Activated naive CD8-positive, alpha-beta T cell treated with anti-CD3 and anti-CD28 coated beads, Interleukin-2, amount 50 U/mL, for 16 hours (primary cell): ENCODE measurements at regions not wholly inside any gene's neighbourhood (a gene's known extent, or its start where the extent isn't known, plus 50 kb on each side); places are given as distances from the start of the nearest gene placed in this dataset.

Experiments used
- DNase-seq: peaks from one replicate; pipeline ENCODE4 v3.0.0-alpha.2; 2020; ENCODE audit warnings: low read depth, low spot score

- DNase-seq = no peak
These were observed 452.5 kb upstream of the SALL3 start for GRCh38 chr18:78526923-78527711.

GRCh38 chr18:78527984-78528383 lies 451.6 kb upstream of the SALL3 start:
- no peak for DNase-seq

- no peak for DNase-seq
These were observed 451.0 kb upstream of the SALL3 start for GRCh38 chr18:78528411-78529258.

- DNase-seq = no peak
These were observed 448.0 kb upstream of the SALL3 start for GRCh38 chr18:78531637-78532036.

- DNase-seq = no peak
These were observed 440.8 kb upstream of the SALL3 start for GRCh38 chr18:78538669-78539440.

- no peak for DNase-seq
These were observed 438.7 kb upstream of the SALL3 start for GRCh38 chr18:78540636-78541529.

- DNase-seq = no peak
These were observed 437.4 kb upstream of the SALL3 start for GRCh38 chr18:78542204-78542603.

- no peak for DNase-seq
These were observed 436.4 kb upstream of the SALL3 start for GRCh38 chr18:78543201-78543725.

- no peak for DNase-seq
These were observed 433.3 kb upstream of the SALL3 start for GRCh38 chr18:78546281-78546680.

- DNase-seq = no peak
These were observed 431.8 kb upstream of the SALL3 start for GRCh38 chr18:78547817-78548216.

GRCh38 chr18:78548261-78549058 lies 431.2 kb upstream of the SALL3 start:
- no peak for DNase-seq

GRCh38 chr18:78549971-78550370 lies 429.6 kb upstream of the SALL3 start:
- DNase-seq = no peak

GRCh38 chr18:78554944-78555608 lies 424.5 kb upstream of the SALL3 start:
- DNase-seq = no peak

- DNase-seq = no peak
These were observed 422.2 kb upstream of the SALL3 start for GRCh38 chr18:78557371-78557770.

GRCh38 chr18:78558101-78558810 lies 421.4 kb upstream of the SALL3 start:
- no peak for DNase-seq

GRCh38 chr18:78558948-78559347 lies 420.7 kb upstream of the SALL3 start:
- no peak for DNase-seq

- DNase-seq = no peak
These were observed 420.0 kb upstream of the SALL3 start for GRCh38 chr18:78559584-78559983.

GRCh38 chr18:78561757-78562510 lies 417.7 kb upstream of the SALL3 start:
- DNase-seq = no peak
